ENCODE measurements at regions not wholly inside any gene's neighbourhood (a gene's known extent, or its start where the extent isn't known, plus 50 kb on each side); places are given as distances from the start of the nearest gene placed in this dataset.

GRCh38 chr6:76803038-76803580, 660.2 kb downstream of the HTR1B start:
- TF ChIP-seq CTCF (conservative IDR thresholded peaks at IDR 0.05; ENCODE audit: low read depth, low read length) (no peak), EZH2 (IDR thresholded peaks at IDR 0.05; ENCODE audit: borderline replicate concordance, low read depth, low read length, poor library complexity, severe bottlenecking) (no peak)

Data from A673 (cell line).